GM19043 (cell line): ENCODE measurements at regions not wholly inside any gene's neighbourhood (a gene's known extent, or its start where the extent isn't known, plus 50 kb on each side); places are given as distances from the start of the nearest gene placed in this dataset.

Source experiments
- ATAC-seq: cut with Tn5 transposase; IDR thresholded peaks from one replicate; pipeline ENCODE4 v1.9.1; 2021; ENCODE audit warnings: low read depth; ENCODE audit not compliant: unreplicated experiment

GRCh38 chr15:46296797-46297196 is 662.0 kb downstream of the SQOR start:
- ATAC-seq: no peak

GRCh38 chr15:46297766-46298165 is 662.9 kb downstream of the SQOR start:
- peak; percentile 91 for ATAC-seq

GRCh38 chr15:46300716-46301115 is 665.9 kb downstream of the SQOR start:
- no peak for ATAC-seq

GRCh38 chr15:46301291-46301690 is 666.5 kb downstream of the SQOR start:
- no peak for ATAC-seq

GRCh38 chr15:46301826-46302225 is 667.0 kb downstream of the SQOR start:
- ATAC-seq: no peak

GRCh38 chr15:46304321-46304720 is 669.5 kb downstream of the SQOR start:
- ATAC-seq: no peak

GRCh38 chr15:46307746-46308145 is 672.9 kb downstream of the SQOR start:
- ATAC-seq: no peak

GRCh38 chr15:46309914-46310313 is 675.1 kb downstream of the SQOR start:
- no peak for ATAC-seq

GRCh38 chr15:46312133-46312740 is 677.4 kb downstream of the SQOR start:
- ATAC-seq: peak; percentile 91

- ATAC-seq: no peak
These were observed 680.6 kb downstream of the SQOR start for GRCh38 chr15:46315434-46315833.

- ATAC-seq: no peak
These were observed 681.2 kb downstream of the SQOR start for GRCh38 chr15:46316024-46316423.

- no peak for ATAC-seq
These were observed 682.2 kb downstream of the SQOR start for GRCh38 chr15:46317029-46317428.

GRCh38 chr15:46322753-46323152 is 687.9 kb downstream of the SQOR start:
- ATAC-seq: no peak

- no peak for ATAC-seq
These were observed 691.3 kb downstream of the SQOR start for GRCh38 chr15:46326173-46326572.

GRCh38 chr15:46328821-46329220 is 694.0 kb downstream of the SQOR start:
- no peak for ATAC-seq

GRCh38 chr15:46329876-46330275 is 695.0 kb downstream of the SQOR start:
- no peak for ATAC-seq

- ATAC-seq: no peak
These were observed 696.7 kb downstream of the SQOR start for GRCh38 chr15:46331546-46331945.

GRCh38 chr15:46343196-46343935 is 708.5 kb downstream of the SQOR start:
- ATAC-seq: no peak

- no peak for ATAC-seq
These were observed 709.4 kb downstream of the SQOR start for GRCh38 chr15:46344115-46344724.

- no peak for ATAC-seq
These were observed 710.1 kb downstream of the SQOR start for GRCh38 chr15:46344915-46345314.

- no peak for ATAC-seq
These were observed 719.6 kb downstream of the SQOR start for GRCh38 chr15:46354443-46354842.

- ATAC-seq: no peak
These were observed 730.7 kb downstream of the SQOR start for GRCh38 chr15:46365572-46365971.
